T-cell (primary cell): ENCODE measurements at regions not wholly inside any gene's neighbourhood (a gene's known extent, or its start where the extent isn't known, plus 50 kb on each side); places are given as distances from the start of the nearest gene placed in this dataset.

Experiments used
- ATAC-seq, 4 experiments: fragments of 200-7000 bp in 3 of 4; fragments of 150-1000 bp in 1 of 4; cut with Tn5 transposase; replicated peaks in 1 of 4; 1 replicate in 3 of 4; 2 replicates in 1 of 4; pipeline ENCODE4 v1.10.0; 2021; ENCODE audit warnings: moderate library complexity in 3 of 4, mild to moderate bottlenecking in 2 of 4, moderate number of reproducible peaks in 1 of 4
- CTCF ChIA-PET, 2 donors: fragments of 300-600 bp; sonication (Branson Sonifier 250); formaldehyde crosslinking; loops; one replicate each; lab custom pipeline; 2022; ENCODE audit warnings: antibody characterized with exemption in 2 of 2; lab: Charles Lee
- POLR2A ChIA-PET, 2 donors: fragments of 300-600 bp; sonication (Branson Sonifier 250); formaldehyde crosslinking; loops; one replicate each; lab custom pipeline; 2022; ENCODE audit warnings: antibody characterized with exemption in 2 of 2; lab: Charles Lee
- DNase-seq, 35 experiments: peaks; one replicate each; pipeline versions ENCODE4 v3.0.0 to v3.0.0-alpha.2; 2013 to 2023
- H3K27ac ChIP-seq: one replicate; pipeline ENCODE4 v1.5.1; 2013; ENCODE audit warnings: low read length
- H3K27me3 ChIP-seq, 2 experiments: replicated peaks in 1 of 2; 1 replicate in 1 of 2; 2 replicates in 1 of 2; pipeline versions ENCODE4 v1.6.1 to v1.7.0; 2013; ENCODE audit warnings: low read length in 1 of 2, mixed read lengths in 1 of 2; ENCODE audit not compliant: control insufficient read depth in 2 of 2, insufficient read depth in 2 of 2; ENCODE audit errors: extremely low read depth in 1 of 2
- H3K36me3 ChIP-seq, 2 donors: 1 replicate in 1 of 2; 2 replicates in 1 of 2; pipeline versions ENCODE4 v1.6.1 to v1.7.0; 2013; ENCODE audit warnings: low read length in 1 of 2; ENCODE audit not compliant: control insufficient read depth in 2 of 2, insufficient read depth in 1 of 2; ENCODE audit errors: extremely low read depth in 1 of 2
- H3K4me1 ChIP-seq, 2 experiments: 1 replicate in 1 of 2; 2 replicates in 1 of 2; pipeline versions ENCODE4 v1.6.1 to v1.7.0; 2013; ENCODE audit warnings: low read length in 2 of 2, mixed read lengths in 1 of 2; ENCODE audit not compliant: insufficient read depth in 2 of 2, control insufficient read depth in 1 of 2; ENCODE audit errors: extremely low read depth in 1 of 2
- H3K4me3 ChIP-seq, 2 donors: 1 replicate in 1 of 2; 2 replicates in 1 of 2; pipeline versions ENCODE4 v1.5.1 to v1.7.0; 2013; ENCODE audit warnings: mild to moderate bottlenecking in 2 of 2, low read length in 1 of 2, moderate library complexity in 1 of 2; ENCODE audit not compliant: control insufficient read depth in 1 of 2; ENCODE audit errors: extremely low read depth in 1 of 2
- H3K9me3 ChIP-seq: 2 replicates; pipeline ENCODE4 v1.7.0; 2013
- H3K27ac Mint-ChIP-seq, 2 donors: one replicate each; pipeline ENCODE4 v1.8.0; 2020 to 2021; ENCODE audit warnings: mild to moderate bottlenecking in 2 of 2, mixed read lengths in 2 of 2
- H3K27me3 Mint-ChIP-seq, 2 donors: one replicate each; pipeline ENCODE4 v1.8.0; 2021 to 2022; ENCODE audit warnings: mixed read lengths in 2 of 2
- H3K36me3 Mint-ChIP-seq: one replicate; pipeline ENCODE4 v1.8.0; 2021; ENCODE audit warnings: mixed read lengths
- H3K4me1 Mint-ChIP-seq, 3 donors: one replicate each; pipeline ENCODE4 v1.8.0; 2020 to 2022; ENCODE audit warnings: mixed read lengths in 3 of 3, mild to moderate bottlenecking in 1 of 3
- H3K4me3 Mint-ChIP-seq, 3 donors: one replicate each; pipeline ENCODE4 v1.8.0; 2020 to 2022; ENCODE audit warnings: mild to moderate bottlenecking in 3 of 3, mixed read lengths in 3 of 3, moderate library complexity in 3 of 3
- H3K9me3 Mint-ChIP-seq, 3 donors: one replicate each; pipeline ENCODE4 v1.8.0; 2020 to 2022; ENCODE audit warnings: mixed read lengths in 3 of 3
- WGBS: methylation state at CpG from one replicate; pipeline ENCODE4 v1.1.5; 2013; ENCODE audit warnings: missing lambda C conversion rate; ENCODE audit not compliant: insufficient coverage; 5-methylcytosine and 5-hydroxymethylcytosine counted together

- Mint-ChIP-seq H3K27me3 (no peaks in the 10 kb centered on the region), H3K27ac (no peak overlapping the region), H3K36me3 (no peaks in the 10 kb centered on the region), H3K4me3 (no peak overlapping the region), H3K9me3 (peaks cover 0 to 5% (median 0%) of the 10 kb centered on the region in 3 donors), H3K4me1 (no peaks in the 10 kb centered on the region)
- ATAC-seq (no peak), DNase-seq (no peak)
- ChIA-PET POLR2A (no interaction called here), CTCF (no interaction called here)
- Histone ChIP-seq H3K9me3 (no peaks in the 10 kb centered on the region), H3K36me3 (no peaks in the 10 kb centered on the region), H3K4me1 (no peaks in the 10 kb centered on the region), H3K4me3 (no peak overlapping the region), H3K27me3 (no peaks in the 10 kb centered on the region), H3K27ac (no peak overlapping the region)
- WGBS: 100% methylated on average over 1 of the region's 1 CpG
Observed at GRCh38 chr7:110017405-110017804, 1073.5 kb upstream of the LRRN3 start.

DNA sequence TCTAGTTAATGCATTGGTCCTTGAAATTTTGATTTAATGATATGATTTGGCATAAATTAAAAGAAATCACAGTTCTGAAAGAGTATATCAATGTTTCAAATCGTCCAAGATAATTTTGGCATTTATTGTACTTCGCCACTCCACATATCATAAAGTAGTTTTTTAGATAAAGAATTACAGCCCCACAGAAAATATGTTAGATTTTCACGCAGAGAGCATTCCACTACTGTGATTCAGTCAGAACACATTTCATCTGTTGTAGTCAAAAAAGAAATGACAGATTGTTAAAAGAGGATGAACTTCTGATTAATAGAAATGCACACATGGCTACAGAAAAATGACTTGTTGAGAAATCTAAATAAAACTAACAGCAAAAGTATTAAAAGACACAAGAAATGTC, 1063.5 kb upstream of the LRRN3 start:
- H3K4me1 Mint-ChIP-seq: no peaks in the 10 kb centered on the region
- H3K27me3 Mint-ChIP-seq: no peaks in the 10 kb centered on the region
- H3K27me3 ChIP-seq: no peaks in the 10 kb centered on the region
- CTCF ChIA-PET: no interaction called here
- H3K27ac Mint-ChIP-seq: no peak overlapping the region
- DNase-seq (no peak), ATAC-seq (no peak)
- no peak overlapping the region for H3K27ac ChIP-seq
- no peaks in the 10 kb centered on the region for H3K36me3 ChIP-seq
- H3K9me3 ChIP-seq: no peaks in the 10 kb centered on the region
- H3K4me1 ChIP-seq: no peaks in the 10 kb centered on the region
- H3K4me3 ChIP-seq: no peak overlapping the region
- POLR2A ChIA-PET: no interaction called here
- no CpG with 5 or more reads among the region's 3 CpGs for WGBS
- H3K36me3 Mint-ChIP-seq: no peaks in the 10 kb centered on the region
- H3K4me3 Mint-ChIP-seq: no peak overlapping the region
- peaks cover 0 to 8% (median 3%) of the 10 kb centered on the region in 3 donors for H3K9me3 Mint-ChIP-seq

DNA sequence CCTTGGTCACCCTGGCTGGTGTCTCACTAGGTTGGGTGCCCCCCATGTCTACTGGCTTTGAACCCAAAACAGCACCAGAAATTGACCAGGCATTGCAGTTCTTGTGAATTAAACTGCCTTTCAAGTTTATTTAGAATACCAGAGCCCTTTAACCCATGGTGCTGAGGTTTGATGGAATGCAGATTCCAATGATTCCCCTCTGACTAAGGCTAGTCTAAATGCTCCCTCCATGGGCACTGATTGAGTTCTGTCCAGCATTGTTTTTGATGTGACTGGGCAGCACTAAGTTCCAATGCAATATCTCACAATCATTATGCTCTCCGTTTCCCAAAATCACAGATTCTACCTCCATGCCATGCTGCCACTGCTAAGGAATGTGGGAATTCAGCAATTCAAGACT, 1047.4 kb upstream of the LRRN3 start:
- no peak overlapping the region for H3K27ac ChIP-seq
- H3K27ac Mint-ChIP-seq: no peak overlapping the region
- no peaks in the 10 kb centered on the region for H3K27me3 ChIP-seq
- WGBS: 100% methylated on average over 1 of the region's 1 CpG
- H3K9me3 ChIP-seq: no peaks in the 10 kb centered on the region
- no peaks in the 10 kb centered on the region for H3K27me3 Mint-ChIP-seq
- H3K36me3 ChIP-seq: no peaks in the 10 kb centered on the region
- ChIA-PET POLR2A (no interaction called here), CTCF (no interaction called here)
- ATAC-seq: no peak
- no peak overlapping the region for H3K4me3 Mint-ChIP-seq
- no peak for DNase-seq
- H3K4me1 ChIP-seq: no peaks in the 10 kb centered on the region
- H3K36me3 Mint-ChIP-seq: no peaks in the 10 kb centered on the region
- peaks cover under 1 to 11% (median 3%) of the 10 kb centered on the region in 3 donors for H3K9me3 Mint-ChIP-seq
- H3K4me3 ChIP-seq: no peak overlapping the region
- no peaks in the 10 kb centered on the region for H3K4me1 Mint-ChIP-seq

DNA sequence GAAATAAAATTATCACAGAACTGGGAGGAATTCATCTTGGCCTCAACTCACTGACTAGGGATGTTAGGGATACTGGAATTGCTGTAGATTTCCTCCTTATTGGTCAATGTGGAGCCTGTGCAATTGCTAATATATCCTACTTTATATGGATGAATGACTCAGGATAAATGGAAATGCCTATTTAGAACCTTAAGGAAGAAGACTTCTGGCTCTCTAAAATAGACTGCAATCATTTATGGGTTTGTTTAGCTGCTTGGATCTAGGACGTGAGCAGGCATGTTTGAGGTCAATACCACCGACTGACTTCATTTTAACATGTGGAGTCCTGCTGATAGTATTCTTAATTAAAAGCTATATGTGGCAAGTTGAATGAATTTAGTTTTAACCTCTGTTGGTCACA, 1040.1 kb upstream of the LRRN3 start:
- ATAC-seq (no peak), DNase-seq (no peak)
- ChIA-PET CTCF (no interaction called here), POLR2A (no interaction called here)
- H3K4me3 Mint-ChIP-seq: no peak overlapping the region
- H3K27ac Mint-ChIP-seq: no peak overlapping the region
- Histone ChIP-seq H3K27me3 (no peaks in the 10 kb centered on the region), H3K4me3 (no peak overlapping the region), H3K4me1 (no peaks in the 10 kb centered on the region), H3K9me3 (no peaks in the 10 kb centered on the region), H3K27ac (no peak overlapping the region), H3K36me3 (no peaks in the 10 kb centered on the region)
- peaks cover 0 to 4% (median 3%) of the 10 kb centered on the region in 3 donors for H3K9me3 Mint-ChIP-seq
- no peaks in the 10 kb centered on the region for H3K27me3 Mint-ChIP-seq
- WGBS: no CpG with 5 or more reads among the region's 2 CpGs
- H3K36me3 Mint-ChIP-seq: no peaks in the 10 kb centered on the region
- no peaks in the 10 kb centered on the region for H3K4me1 Mint-ChIP-seq

- H3K4me1 ChIP-seq: no peaks in the 10 kb centered on the region
- no peaks in the 10 kb centered on the region for H3K27me3 ChIP-seq
- no peak for ATAC-seq
- H3K36me3 ChIP-seq: no peaks in the 10 kb centered on the region
- no peak overlapping the region for H3K27ac ChIP-seq
- Mint-ChIP-seq H3K27ac (no peak overlapping the region), H3K4me1 (no peaks in the 10 kb centered on the region), H3K9me3 (peaks cover 0 to 4% (median 3%) of the 10 kb centered on the region in 3 donors), H3K4me3 (no peak overlapping the region), H3K36me3 (no peaks in the 10 kb centered on the region), H3K27me3 (no peaks in the 10 kb centered on the region)
- no peak for DNase-seq
- POLR2A ChIA-PET: no interaction called here
- WGBS: no CpG with 5 or more reads among the region's 2 CpGs
- CTCF ChIA-PET: no interaction called here
- H3K4me3 ChIP-seq: no peak overlapping the region
- H3K9me3 ChIP-seq: no peaks in the 10 kb centered on the region
Observed at GRCh38 chr7:110051372-110051771, 1039.6 kb upstream of the LRRN3 start.

DNA sequence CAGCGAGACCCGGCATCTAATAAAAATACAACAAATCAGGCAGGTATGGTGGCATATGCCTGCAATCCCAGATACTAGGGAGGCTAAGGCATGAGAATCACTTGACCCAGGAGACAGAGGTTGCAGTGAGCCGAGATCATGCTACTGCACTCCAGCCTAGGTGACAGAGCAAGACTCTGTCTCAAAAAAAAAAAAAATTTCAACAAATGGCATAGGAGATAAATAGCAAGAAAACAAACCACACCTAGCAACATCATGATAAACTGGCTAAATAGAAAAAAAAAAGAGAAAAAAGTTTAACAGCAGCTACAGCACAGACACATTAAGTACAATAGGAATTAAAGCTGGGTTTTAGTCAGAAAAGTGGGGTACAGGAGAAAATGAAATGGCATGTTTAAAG, 1034.6 kb upstream of the LRRN3 start:
- ChIA-PET POLR2A (interaction anchor here in 1 of 2 donors (0.7 kb wide), 1 partner anchor 180 kb away, joined by 5 read pairs; no protein-coding TSS in a partner anchor), CTCF (interaction anchor here in 1 of 2 donors (0.7 kb wide), 1 partner anchor 70 kb away, joined by 3 read pairs; no protein-coding TSS in a partner anchor)
- Histone ChIP-seq H3K27me3 (no peaks in the 10 kb centered on the region), H3K4me1 (no peaks in the 10 kb centered on the region), H3K36me3 (no peaks in the 10 kb centered on the region), H3K4me3 (no peak overlapping the region), H3K9me3 (no peaks in the 10 kb centered on the region), H3K27ac (no peak overlapping the region)
- Mint-ChIP-seq H3K27me3 (no peaks in the 10 kb centered on the region), H3K27ac (no peak overlapping the region), H3K36me3 (no peaks in the 10 kb centered on the region), H3K4me1 (no peaks in the 10 kb centered on the region), H3K9me3 (no peaks in the 10 kb centered on the region), H3K4me3 (no peak overlapping the region)
- no peak for ATAC-seq
- whole genome bisulfite sequencing: 43% methylated on average over 1 of the region's 3 CpGs
- DNase-seq: no peak

DNA sequence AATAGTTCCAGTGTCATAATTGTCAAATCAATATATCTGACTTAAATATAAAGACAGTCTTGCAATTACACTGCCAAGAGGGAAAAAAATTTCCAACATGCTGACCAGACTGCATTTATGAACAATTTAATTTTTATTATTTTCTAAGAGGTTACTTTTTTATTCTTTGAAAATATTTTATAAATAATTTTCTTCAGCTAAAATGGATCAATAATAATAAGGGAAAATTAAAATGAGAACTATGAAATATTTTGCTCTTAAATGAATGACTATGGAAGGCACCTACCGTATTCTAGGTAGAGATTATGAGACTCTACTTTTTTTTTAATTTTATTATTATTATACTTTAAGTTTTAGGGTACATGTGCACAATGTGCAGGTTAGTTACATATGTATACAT, 1032.5 kb upstream of the LRRN3 start:
- no peaks in the 10 kb centered on the region for H3K27me3 Mint-ChIP-seq
- DNase-seq: no peak
- ChIA-PET POLR2A (no interaction called here), CTCF (no interaction called here)
- H3K4me3 Mint-ChIP-seq: no peak overlapping the region
- H3K9me3 Mint-ChIP-seq: no peaks in the 10 kb centered on the region
- H3K27ac Mint-ChIP-seq: no peak overlapping the region
- Histone ChIP-seq H3K27me3 (no peaks in the 10 kb centered on the region), H3K36me3 (no peaks in the 10 kb centered on the region), H3K27ac (no peak overlapping the region), H3K4me1 (no peaks in the 10 kb centered on the region), H3K4me3 (no peak overlapping the region), H3K9me3 (no peaks in the 10 kb centered on the region)
- no peak for ATAC-seq
- H3K36me3 Mint-ChIP-seq: no peaks in the 10 kb centered on the region
- H3K4me1 Mint-ChIP-seq: no peaks in the 10 kb centered on the region
- WGBS: no CpG with 5 or more reads among the region's 1 CpG
